CD4-positive, alpha-beta T cell (primary cell): ENCODE measurements at regions not wholly inside any gene's neighbourhood (a gene's known extent, or its start where the extent isn't known, plus 50 kb on each side); places are given as distances from the start of the nearest gene placed in this dataset.

Source experiments
- ATAC-seq: fragments of 200-7000 bp; cut with Tn5 transposase; one replicate; pipeline ENCODE4 v1.10.0; 2022; ENCODE audit warnings: mild to moderate bottlenecking; ENCODE audit not compliant: poor library complexity
- CTCF ChIA-PET: fragments of 350-600 bp; sonication (Branson Sonifier 250); formaldehyde crosslinking; loops from one replicate; lab custom pipeline; 2021; ENCODE audit warnings: antibody characterized with exemption, inconsistent platforms; lab: Charles Lee
- POLR2A ChIA-PET: fragments of 350-600 bp; sonication (Branson Sonifier 250); formaldehyde crosslinking; loops from one replicate; lab custom pipeline; 2021; ENCODE audit warnings: antibody characterized with exemption, inconsistent platforms; lab: Charles Lee
- DNase-seq, 14 experiments: peaks; one replicate each; pipeline ENCODE4 v3.0.0-alpha.2; 2013 to 2020; ENCODE audit warnings: mixed read lengths in 2 of 14
- H3K27ac ChIP-seq, 2 donors: one replicate each; pipeline versions ENCODE4 v1.5.1 to v1.7.0; 2013; ENCODE audit warnings: low read length in 2 of 2, low read depth in 1 of 2, mild to moderate bottlenecking in 1 of 2
- H3K27me3 ChIP-seq, 2 experiments: 1 replicate in 1 of 2; 2 replicates in 1 of 2; pipeline versions ENCODE4 v1.6.1 to v1.7.0; 2013; ENCODE audit warnings: low read length in 2 of 2, control low read depth in 1 of 2, mild to moderate bottlenecking in 1 of 2, moderate library complexity in 1 of 2; ENCODE audit not compliant: insufficient read depth in 2 of 2, control insufficient read depth in 1 of 2
- H3K36me3 ChIP-seq: one replicate; pipeline ENCODE4 v1.6.1; 2013; ENCODE audit warnings: low read length, control low read depth; ENCODE audit not compliant: insufficient read depth
- H3K4me1 ChIP-seq: one replicate; pipeline ENCODE4 v1.6.1; 2013; ENCODE audit warnings: low read length, control low read depth; ENCODE audit not compliant: insufficient read depth
- H3K4me3 ChIP-seq: one replicate; pipeline ENCODE4 v1.5.1; 2013; ENCODE audit warnings: mild to moderate bottlenecking, low read length, moderate library complexity
- H3K9me3 ChIP-seq, 2 experiments: 1 replicate in 1 of 2; 2 replicates in 1 of 2; pipeline versions ENCODE4 v1.6.1 to v1.7.0; 2013; ENCODE audit warnings: low read length in 2 of 2, mild to moderate bottlenecking in 2 of 2, control low read depth in 1 of 2, moderate library complexity in 1 of 2; ENCODE audit not compliant: control insufficient read depth in 1 of 2, insufficient read depth in 1 of 2
- H3K27ac Mint-ChIP-seq: one replicate; pipeline ENCODE4 v1.8.0; 2020; ENCODE audit warnings: mixed read lengths
- H3K27me3 Mint-ChIP-seq: one replicate; pipeline ENCODE4 v1.8.0; 2021; ENCODE audit warnings: mixed read lengths
- H3K36me3 Mint-ChIP-seq: one replicate; pipeline ENCODE4 v1.8.0; 2021; ENCODE audit warnings: low read depth, mixed read lengths
- H3K4me1 Mint-ChIP-seq: one replicate; pipeline ENCODE4 v1.8.0; 2021; ENCODE audit warnings: low read depth, mixed read lengths
- H3K4me3 Mint-ChIP-seq: one replicate; pipeline ENCODE4 v1.8.0; 2020; ENCODE audit warnings: mild to moderate bottlenecking, mixed read lengths
- H3K9me3 Mint-ChIP-seq: one replicate; pipeline ENCODE4 v1.8.0; 2020; ENCODE audit warnings: mixed read lengths
- CTCF ChIP-seq: fragments of 200-600 bp; IDR thresholded peaks from one replicate; pipeline ENCODE4 v1.8.0; 2022; ENCODE audit warnings: antibody characterized with exemption, mild to moderate bottlenecking
- intact Hi-C, 2 experiments: fragments of 100-400 bp; cut with DNase I in 1 of 2; cut with micrococcal nuclease in 1 of 2; formaldehyde crosslinking; loops; one replicate each; pipeline versions ENCODE4 v1.15.1 to v1.9.0; 2023 to 2025; cut with DNase I, micrococcal nuclease

- Mint-ChIP-seq H3K9me3 (peaks cover 7% of the 10 kb centered on the region), H3K4me1 (no peaks in the 10 kb centered on the region), H3K36me3 (no peaks in the 10 kb centered on the region), H3K27me3 (no peaks in the 10 kb centered on the region), H3K27ac (no peak overlapping the region), H3K4me3 (no peak overlapping the region)
- DNase-seq (no peak), ATAC-seq (no peak)
- no peak overlapping the region for H3K27ac ChIP-seq
- POLR2A ChIA-PET: no interaction called here
- H3K4me3 ChIP-seq: no peak overlapping the region
- CTCF ChIA-PET: no interaction called here
- no peak for TF ChIP-seq CTCF
- intact Hi-C loops: no loop called here
- H3K36me3 ChIP-seq: no peaks in the 10 kb centered on the region
- H3K9me3 ChIP-seq: no peaks in the 10 kb centered on the region
- H3K4me1 ChIP-seq: no peaks in the 10 kb centered on the region
- no peaks in the 10 kb centered on the region for H3K27me3 ChIP-seq
Observed at GRCh38 chr3:36220173-36220572, 160.1 kb upstream of the STAC start.

GRCh38 chr3:36221975-36222374, 158.3 kb upstream of the STAC start:
- no peaks in the 10 kb centered on the region for H3K27me3 Mint-ChIP-seq
- TF ChIP-seq CTCF: no peak
- H3K4me3 Mint-ChIP-seq: no peak overlapping the region
- H3K27ac ChIP-seq: no peak overlapping the region
- no peaks in the 10 kb centered on the region for H3K27me3 ChIP-seq
- H3K4me1 Mint-ChIP-seq: no peaks in the 10 kb centered on the region
- no peak for ATAC-seq
- peaks cover 7% of the 10 kb centered on the region for H3K9me3 Mint-ChIP-seq
- no peak overlapping the region for H3K27ac Mint-ChIP-seq
- no peak overlapping the region for H3K4me3 ChIP-seq
- intact Hi-C loops: no loop called here
- no peaks in the 10 kb centered on the region for H3K4me1 ChIP-seq
- POLR2A ChIA-PET: no interaction called here
- CTCF ChIA-PET: no interaction called here
- no peaks in the 10 kb centered on the region for H3K36me3 Mint-ChIP-seq
- H3K9me3 ChIP-seq: no peaks in the 10 kb centered on the region
- H3K36me3 ChIP-seq: no peaks in the 10 kb centered on the region
- DNase-seq: no peak

GRCh38 chr3:36227980-36228379, 152.3 kb upstream of the STAC start:
- H3K36me3 ChIP-seq: no peaks in the 10 kb centered on the region
- no peaks in the 10 kb centered on the region for H3K27me3 ChIP-seq
- POLR2A ChIA-PET: no interaction called here
- Mint-ChIP-seq H3K36me3 (no peaks in the 10 kb centered on the region), H3K9me3 (peaks cover 2% of the 10 kb centered on the region), H3K4me1 (no peaks in the 10 kb centered on the region), H3K27me3 (no peaks in the 10 kb centered on the region), H3K27ac (no peak overlapping the region), H3K4me3 (no peak overlapping the region)
- no peak for ATAC-seq
- TF ChIP-seq CTCF: no peak
- no peak overlapping the region for H3K27ac ChIP-seq
- no peaks in the 10 kb centered on the region for H3K9me3 ChIP-seq
- H3K4me3 ChIP-seq: no peak overlapping the region
- CTCF ChIA-PET: no interaction called here
- no peaks in the 10 kb centered on the region for H3K4me1 ChIP-seq
- no peak for DNase-seq
- intact Hi-C loops: no loop called here
